SK-N-MC (cell line): ENCODE measurements at regions not wholly inside any gene's neighbourhood (a gene's known extent, or its start where the extent isn't known, plus 50 kb on each side); places are given as distances from the start of the nearest gene placed in this dataset.

Experiments used
- EZH2 ChIP-seq: fragments of 200-600 bp; sonication (generic); IDR thresholded peaks from one replicate; pipeline ENCODE4 v1.6.1; 2017; ENCODE audit warnings: antibody characterized with exemption
- FOXP2 ChIP-seq: optimal IDR thresholded peaks from 2 replicates; pipeline ENCODE3; 2011; ENCODE audit warnings: mild to moderate bottlenecking, moderate library complexity; ENCODE audit not compliant: insufficient read depth; ENCODE audit errors: extremely low read length, control extremely low read depth
- POLR2AphosphoS5 ChIP-seq: IDR thresholded peaks from 2 replicates; pipeline ENCODE4 v1.6.1; 2012; ENCODE audit warnings: mild to moderate bottlenecking, low read depth, low read length, borderline replicate concordance

DNA sequence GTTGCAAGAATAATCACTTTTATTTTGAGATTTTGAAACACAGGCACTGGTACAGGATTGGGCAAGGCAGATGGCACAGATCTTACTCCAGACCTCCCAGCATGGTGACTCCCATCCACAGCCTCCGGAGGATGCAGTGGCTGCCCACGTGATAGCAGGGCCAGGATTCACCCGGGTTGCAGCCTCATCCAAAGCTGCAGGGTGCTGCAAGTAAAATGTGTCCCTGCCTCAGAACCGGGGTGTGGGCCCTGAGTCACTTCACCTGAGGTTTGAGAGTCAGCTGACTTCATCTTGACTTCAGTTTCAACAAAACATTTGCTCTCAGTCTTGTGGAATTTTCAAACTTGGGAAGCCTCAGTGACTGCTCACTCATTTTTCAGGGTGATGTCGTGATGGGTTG lies 201.9 kb downstream of the FGF9 start:
- TF ChIP-seq POLR2AphosphoS5 (no peak), EZH2 (no peak), FOXP2 (no peak)
